ENCODE measurements at regions not wholly inside any gene's neighbourhood (a gene's known extent, or its start where the extent isn't known, plus 50 kb on each side); places are given as distances from the start of the nearest gene placed in this dataset.

DNA sequence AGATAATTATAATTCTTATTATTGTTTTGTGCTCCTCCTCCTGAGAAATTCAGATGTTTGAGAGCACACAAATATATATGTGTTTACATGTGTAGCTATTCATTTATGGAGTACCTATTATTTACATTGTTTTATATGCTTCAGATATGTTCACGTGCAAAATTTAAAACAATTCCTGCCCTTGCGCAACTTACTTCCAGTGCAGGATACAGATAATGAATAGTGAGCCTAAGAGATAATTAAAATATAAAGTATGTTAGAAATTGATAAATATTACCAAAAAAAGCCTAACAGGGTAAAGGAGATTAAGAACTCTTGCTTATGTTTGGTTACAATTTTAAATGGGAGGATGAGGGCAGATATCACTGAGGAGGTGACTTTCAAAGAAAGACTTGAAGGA is 81.7 kb upstream of the DPH6 start:
- in situ Hi-C loops (cut with HindIII; ENCODE audit: low sequenced_read_pairs) = no loop called here
- TF ChIP-seq, protein P1, sequence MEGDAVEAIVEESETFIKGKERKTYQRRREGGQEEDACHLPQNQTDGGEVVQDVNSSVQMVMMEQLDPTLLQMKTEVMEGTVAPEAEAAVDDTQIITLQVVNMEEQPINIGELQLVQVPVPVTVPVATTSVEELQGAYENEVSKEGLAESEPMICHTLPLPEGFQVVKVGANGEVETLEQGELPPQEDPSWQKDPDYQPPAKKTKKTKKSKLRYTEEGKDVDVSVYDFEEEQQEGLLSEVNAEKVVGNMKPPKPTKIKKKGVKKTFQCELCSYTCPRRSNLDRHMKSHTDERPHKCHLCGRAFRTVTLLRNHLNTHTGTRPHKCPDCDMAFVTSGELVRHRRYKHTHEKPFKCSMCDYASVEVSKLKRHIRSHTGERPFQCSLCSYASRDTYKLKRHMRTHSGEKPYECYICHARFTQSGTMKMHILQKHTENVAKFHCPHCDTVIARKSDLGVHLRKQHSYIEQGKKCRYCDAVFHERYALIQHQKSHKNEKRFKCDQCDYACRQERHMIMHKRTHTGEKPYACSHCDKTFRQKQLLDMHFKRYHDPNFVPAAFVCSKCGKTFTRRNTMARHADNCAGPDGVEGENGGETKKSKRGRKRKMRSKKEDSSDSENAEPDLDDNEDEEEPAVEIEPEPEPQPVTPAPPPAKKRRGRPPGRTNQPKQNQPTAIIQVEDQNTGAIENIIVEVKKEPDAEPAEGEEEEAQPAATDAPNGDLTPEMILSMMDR (IDR thresholded peaks at IDR 0.05; ENCODE audit: low read depth, low read length, missing control alignments) = no peak
- no peak overlapping the region for H3K4me3 ChIP-seq (ENCODE audit: low read depth, low read length)
- no peak for DNase-seq (ENCODE audit: low read depth)

DNA sequence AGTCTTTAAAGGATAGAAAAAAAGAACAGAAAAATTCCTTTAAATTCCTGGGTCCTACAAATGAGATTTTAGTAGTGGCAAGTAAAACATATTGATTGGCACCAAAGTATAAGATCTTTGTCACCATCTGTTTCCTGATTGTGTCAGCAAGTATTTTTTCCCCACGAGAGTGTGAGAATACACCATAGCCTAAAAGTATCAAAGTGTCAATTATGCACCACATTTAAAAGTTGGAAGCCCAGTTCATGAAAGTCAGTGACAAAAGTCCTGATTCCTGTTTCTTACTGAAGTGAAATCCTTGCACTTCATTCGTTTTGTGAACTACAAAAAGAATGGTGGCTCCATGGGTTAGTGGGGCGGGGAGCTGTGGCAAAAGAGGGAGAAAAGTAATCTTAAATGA is 83.8 kb upstream of the DPH6 start:
- TF ChIP-seq, protein P1 (IDR thresholded peaks at IDR 0.05; ENCODE audit: low read depth, low read length, missing control alignments) = no peak
- no peak overlapping the region for H3K4me3 ChIP-seq (ENCODE audit: low read depth, low read length)
- no peak for DNase-seq (ENCODE audit: low read depth)
- in situ Hi-C loops (cut with HindIII; ENCODE audit: low sequenced_read_pairs) = no loop called here

DNA sequence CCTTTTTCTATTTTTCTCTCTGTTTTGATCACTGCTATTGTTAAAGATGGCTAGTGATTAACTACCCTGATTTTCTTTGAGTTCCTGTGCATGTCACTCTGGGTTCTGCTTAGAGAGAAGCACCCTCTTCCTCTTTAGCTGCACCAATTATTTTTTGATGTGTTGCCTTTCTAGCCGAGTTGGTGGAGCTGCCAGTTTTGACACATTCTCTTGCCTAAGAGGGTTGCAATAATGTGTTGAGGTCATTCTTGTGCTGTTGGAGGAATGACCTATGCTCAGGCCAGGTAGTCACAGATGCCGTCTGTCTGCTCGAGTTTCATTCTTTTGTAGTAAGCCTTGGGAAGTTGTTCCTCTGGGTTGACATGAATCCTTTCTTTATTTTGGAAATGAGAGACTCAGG is 84.6 kb upstream of the DPH6 start:
- in situ Hi-C loops (cut with HindIII; ENCODE audit: low sequenced_read_pairs) = no loop called here
- DNase-seq (ENCODE audit: low read depth) = no peak
- TF ChIP-seq, protein P1 (IDR thresholded peaks at IDR 0.05; ENCODE audit: low read depth, low read length, missing control alignments) = no peak
- no peak overlapping the region for H3K4me3 ChIP-seq (ENCODE audit: low read depth, low read length)

DNA sequence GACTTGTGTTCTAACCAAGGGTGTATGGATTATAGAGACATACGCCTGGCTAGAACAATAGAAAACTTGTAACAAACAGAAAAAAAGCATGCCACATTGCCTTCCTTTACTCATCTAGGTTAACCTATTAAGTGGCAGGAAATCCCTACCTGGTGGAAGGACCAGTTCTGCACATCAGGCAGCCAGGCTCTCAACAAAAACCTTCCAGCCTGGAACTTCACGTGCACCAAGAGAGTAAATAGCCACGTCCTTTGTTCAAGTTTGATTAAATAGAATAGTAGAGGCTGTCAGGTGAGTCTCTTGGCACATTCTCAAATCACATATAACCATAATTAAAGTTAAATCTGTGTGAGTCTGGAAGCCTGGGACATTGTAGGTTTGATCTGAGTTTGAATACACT is 85.0 kb upstream of the DPH6 start:
- DNase-seq (ENCODE audit: low read depth) = no peak
- H3K4me3 ChIP-seq (ENCODE audit: low read depth, low read length) = no peak overlapping the region
- in situ Hi-C loops (cut with HindIII; ENCODE audit: low sequenced_read_pairs) = no loop called here
- TF ChIP-seq, protein P1 (IDR thresholded peaks at IDR 0.05; ENCODE audit: low read depth, low read length, missing control alignments) = no peak

DNA sequence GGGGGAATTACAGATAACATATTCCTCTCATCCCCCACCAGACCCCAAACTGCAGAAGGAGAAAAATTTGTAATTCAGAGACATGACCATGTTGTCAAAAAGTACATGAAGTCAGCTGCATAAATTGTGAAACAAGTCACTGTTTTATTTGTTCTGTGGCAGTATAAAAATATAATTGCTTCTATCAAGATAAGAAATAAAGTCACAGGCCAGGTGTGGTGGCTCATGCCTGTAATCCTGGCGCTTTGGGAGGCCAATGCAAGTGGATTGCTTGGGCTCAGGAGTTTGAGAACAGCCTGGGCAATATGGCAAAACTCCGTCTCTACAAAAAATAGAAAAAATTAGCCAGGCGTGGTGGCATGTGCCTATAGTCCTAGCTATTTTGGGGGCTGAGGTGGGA is 87.7 kb upstream of the DPH6 start:
- in situ Hi-C loops (cut with HindIII; ENCODE audit: low sequenced_read_pairs) = no loop called here
- H3K4me3 ChIP-seq (ENCODE audit: low read depth, low read length) = no peak overlapping the region
- TF ChIP-seq, protein P1 (IDR thresholded peaks at IDR 0.05; ENCODE audit: low read depth, low read length, missing control alignments) = no peak
- no peak for DNase-seq (ENCODE audit: low read depth)

DNA sequence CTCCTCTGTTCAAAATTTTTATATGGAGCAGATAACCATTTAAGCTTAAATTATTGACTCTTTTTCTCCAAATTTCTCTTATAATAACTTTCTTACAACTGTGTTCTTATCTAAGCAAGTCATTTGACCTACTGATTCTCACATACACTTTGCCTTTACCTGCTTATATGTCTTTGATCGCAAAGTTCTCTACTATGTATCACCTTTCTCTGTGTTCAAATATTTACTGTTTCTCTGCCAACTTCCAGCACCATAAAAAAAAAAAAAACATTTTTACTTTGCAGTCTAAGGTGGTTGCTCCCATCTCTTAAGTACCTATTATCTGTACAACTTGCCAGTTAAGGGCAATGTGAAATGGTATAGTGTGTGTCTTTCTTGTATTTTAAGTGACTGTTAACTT is 100.8 kb upstream of the DPH6 start:
- DNase-seq (ENCODE audit: low read depth) = no peak
- TF ChIP-seq, protein P1 (IDR thresholded peaks at IDR 0.05; ENCODE audit: low read depth, low read length, missing control alignments) = no peak
- H3K4me3 ChIP-seq (ENCODE audit: low read depth, low read length) = no peak overlapping the region
- in situ Hi-C loops (cut with HindIII; ENCODE audit: low sequenced_read_pairs) = no loop called here

DNA sequence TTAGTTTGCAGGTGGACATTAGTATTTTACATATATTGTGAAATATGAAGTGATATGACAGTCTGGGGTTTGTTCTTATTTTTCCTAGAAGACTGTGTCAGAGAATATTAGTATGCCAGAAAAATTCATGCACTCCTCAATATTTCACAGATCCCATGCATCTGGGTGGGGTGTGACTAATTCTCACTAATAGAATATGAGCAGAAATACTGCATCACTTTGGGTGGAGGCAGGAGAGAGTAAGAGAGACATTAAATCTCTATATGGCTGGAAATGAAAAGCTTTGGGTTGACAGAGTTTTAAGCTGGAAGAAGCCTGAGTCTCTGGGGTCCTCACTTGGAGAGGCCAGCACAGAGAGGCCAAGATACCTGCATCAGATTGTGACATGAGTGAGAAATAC is 101.3 kb upstream of the DPH6 start:
- TF ChIP-seq, protein P1 (IDR thresholded peaks at IDR 0.05; ENCODE audit: low read depth, low read length, missing control alignments) = no peak

More for the DNA sequence above, 101.3 kb upstream of the DPH6 start:
- H3K4me3 ChIP-seq (ENCODE audit: low read depth, low read length) = no peak overlapping the region
- in situ Hi-C loops (cut with HindIII; ENCODE audit: low sequenced_read_pairs) = no loop called here
- no peak for DNase-seq (ENCODE audit: low read depth)
